Gastroesophageal sphincter (tissue), 4 donors: ENCODE measurements at regions not wholly inside any gene's neighbourhood (a gene's known extent, or its start where the extent isn't known, plus 50 kb on each side); places are given as distances from the start of the nearest gene placed in this dataset.

Experiments
- ATAC-seq: fragments of 150-250 bp; one replicate; pipeline ENCODE4 v1.9.1; 2016; ENCODE audit warnings: mild to moderate bottlenecking, moderate library complexity
- H3K27ac ChIP-seq, 4 donors: fragments of 200-600 bp; sonication (generic) in 3 of 4; 1 replicate in 3 of 4; 2 replicates in 1 of 4; pipeline ENCODE4 v1.5.1; 2016 to 2019
- H3K27me3 ChIP-seq: fragments of 200-600 bp; sonication (generic); one replicate; pipeline ENCODE4 v1.5.1; 2019
- H3K36me3 ChIP-seq, 2 donors: fragments of 200-600 bp; sonication (generic); one replicate each; pipeline ENCODE4 v1.5.1; 2019; ENCODE audit warnings: control low read depth in 1 of 2
- H3K4me1 ChIP-seq, 3 donors: fragments of 200-600 bp; sonication (generic); 1 replicate in 2 of 3; 2 replicates in 1 of 3; pipeline ENCODE4 v1.5.1; 2016 to 2019; ENCODE audit warnings: control low read depth in 2 of 3
- H3K4me3 ChIP-seq, 2 donors: fragments of 200-600 bp; sonication (generic); one replicate each; pipeline ENCODE4 v1.5.1; 2019; ENCODE audit warnings: mild to moderate bottlenecking in 1 of 2, moderate library complexity in 1 of 2
- H3K9me3 ChIP-seq, 3 donors: fragments of 200-600 bp; sonication (generic); one replicate each; pipeline ENCODE4 v1.5.1; 2017 to 2019; ENCODE audit warnings: control low read depth in 2 of 3
- EP300 ChIP-seq: sonication (generic); formaldehyde crosslinking; IDR thresholded peaks from one replicate; pipeline ENCODE4 v1.6.1; 2017; ENCODE audit warnings: antibody characterized with exemption, mild to moderate bottlenecking
- POLR2A ChIP-seq, 2 donors: fragments of 450-650 bp; IDR thresholded peaks; one replicate each; pipeline ENCODE4 v1.6.1; 2017; ENCODE audit warnings: antibody characterized with exemption in 2 of 2, mild to moderate bottlenecking in 2 of 2, moderate library complexity in 1 of 2
- POLR2AphosphoS5 ChIP-seq: sonication (generic); formaldehyde crosslinking; IDR thresholded peaks from one replicate; pipeline ENCODE4 v1.6.1; 2017; ENCODE audit warnings: antibody characterized with exemption
- WGBS, 2 donors: methylation state at CpG; one replicate each; pipeline ENCODE4 v1.1.5; 2018; ENCODE audit warnings: low coverage in 1 of 2; 5-methylcytosine and 5-hydroxymethylcytosine counted together
- TF ChIP-seq, protein P1 (sequence below), 4 experiments: fragments of 200-600 bp in 2 of 4; fragments of 450-650 bp in 2 of 4; sonication (generic) in 1 of 4; IDR thresholded peaks; one replicate each; pipeline ENCODE4 v1.5.1; 2017 to 2019; ENCODE audit warnings: antibody characterized with exemption in 4 of 4, mild to moderate bottlenecking in 2 of 4, moderate library complexity in 2 of 4

DNA sequence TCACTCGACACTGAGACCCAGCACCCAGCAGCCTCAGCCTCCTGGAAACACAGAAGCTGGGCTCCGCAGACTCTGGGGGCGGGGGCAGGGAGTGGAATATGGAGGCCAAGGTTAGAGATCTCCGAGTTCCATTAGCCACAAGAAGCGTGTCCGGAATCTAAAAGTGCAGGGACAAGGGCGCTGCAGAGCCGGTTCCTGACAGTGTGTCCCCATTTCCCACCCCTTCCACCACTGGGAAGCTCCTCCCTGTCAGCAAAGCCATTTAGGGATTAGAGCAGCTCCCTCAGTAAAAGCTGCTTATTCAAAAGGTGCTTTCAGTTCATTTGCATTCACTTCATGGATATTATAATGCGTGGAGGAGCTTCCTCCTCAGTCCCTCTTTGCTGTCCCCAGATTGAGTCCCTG, 74.1 kb upstream of the HSPA9 start:
- WGBS, 2 donors, result 71% methylated on average over 4 of the region's 9 CpGs; no CpG with 5 or more reads in 1 of the 2 donors

DNA sequence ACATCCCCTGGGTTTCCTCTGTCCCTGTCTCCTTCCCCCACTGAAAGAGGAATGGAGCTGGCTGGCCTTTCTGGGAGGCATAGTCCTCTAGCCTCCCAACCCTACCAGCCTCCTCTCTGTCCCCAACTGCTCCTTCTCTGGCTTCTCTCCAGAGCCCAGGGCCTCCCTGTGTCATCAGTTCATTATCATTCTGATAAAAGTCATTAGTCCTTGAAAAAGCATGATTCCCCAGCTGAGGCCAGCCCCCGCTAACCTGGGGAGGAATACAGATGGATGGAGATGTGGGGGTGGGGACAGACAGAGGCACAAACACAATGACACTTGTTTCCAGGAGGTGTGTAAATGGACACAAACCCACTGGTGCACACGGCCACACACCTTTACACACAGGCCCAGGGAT, 73.6 kb upstream of the HSPA9 start:
- ATAC-seq, result no peak
- TF ChIP-seq EP300, result no peak
- no peak for TF ChIP-seq POLR2A (IDR thresholded peaks at IDR 0.05)
- TF ChIP-seq, protein P1, sequence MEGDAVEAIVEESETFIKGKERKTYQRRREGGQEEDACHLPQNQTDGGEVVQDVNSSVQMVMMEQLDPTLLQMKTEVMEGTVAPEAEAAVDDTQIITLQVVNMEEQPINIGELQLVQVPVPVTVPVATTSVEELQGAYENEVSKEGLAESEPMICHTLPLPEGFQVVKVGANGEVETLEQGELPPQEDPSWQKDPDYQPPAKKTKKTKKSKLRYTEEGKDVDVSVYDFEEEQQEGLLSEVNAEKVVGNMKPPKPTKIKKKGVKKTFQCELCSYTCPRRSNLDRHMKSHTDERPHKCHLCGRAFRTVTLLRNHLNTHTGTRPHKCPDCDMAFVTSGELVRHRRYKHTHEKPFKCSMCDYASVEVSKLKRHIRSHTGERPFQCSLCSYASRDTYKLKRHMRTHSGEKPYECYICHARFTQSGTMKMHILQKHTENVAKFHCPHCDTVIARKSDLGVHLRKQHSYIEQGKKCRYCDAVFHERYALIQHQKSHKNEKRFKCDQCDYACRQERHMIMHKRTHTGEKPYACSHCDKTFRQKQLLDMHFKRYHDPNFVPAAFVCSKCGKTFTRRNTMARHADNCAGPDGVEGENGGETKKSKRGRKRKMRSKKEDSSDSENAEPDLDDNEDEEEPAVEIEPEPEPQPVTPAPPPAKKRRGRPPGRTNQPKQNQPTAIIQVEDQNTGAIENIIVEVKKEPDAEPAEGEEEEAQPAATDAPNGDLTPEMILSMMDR (IDR thresholded peaks at IDR 0.05), result no peak
- no peak for TF ChIP-seq POLR2AphosphoS5
- no peak overlapping the region for H3K4me3 ChIP-seq
- peaks cover 0 to 9% (median 0%) of the 10 kb centered on the region in 3 donors for H3K4me1 ChIP-seq
- no peaks in the 10 kb centered on the region for H3K27me3 ChIP-seq
- H3K36me3 ChIP-seq, result no peaks in the 10 kb centered on the region
- WGBS, 2 donors, result 100% methylated on average over 1 of the region's 2 CpGs; no CpG with 5 or more reads in 1 of the 2 donors
- H3K27ac ChIP-seq, result no peak overlapping the region
- H3K9me3 ChIP-seq, result no peaks in the 10 kb centered on the region

More for the DNA sequence above, 74.1 kb upstream of the HSPA9 start:
- Histone ChIP-seq H3K4me1 (peaks cover 0 to 9% (median 0%) of the 10 kb centered on the region in 3 donors), H3K27me3 (no peaks in the 10 kb centered on the region), H3K27ac (no peak overlapping the region), H3K36me3 (no peaks in the 10 kb centered on the region), H3K9me3 (no peaks in the 10 kb centered on the region), H3K4me3 (no peak overlapping the region)
- ATAC-seq, result no peak
- no peak for TF ChIP-seq EP300
- TF ChIP-seq POLR2AphosphoS5, result no peak
- TF ChIP-seq POLR2A (IDR thresholded peaks at IDR 0.05), result no peak
- TF ChIP-seq, protein P1 (IDR thresholded peaks at IDR 0.05), result no peak

DNA sequence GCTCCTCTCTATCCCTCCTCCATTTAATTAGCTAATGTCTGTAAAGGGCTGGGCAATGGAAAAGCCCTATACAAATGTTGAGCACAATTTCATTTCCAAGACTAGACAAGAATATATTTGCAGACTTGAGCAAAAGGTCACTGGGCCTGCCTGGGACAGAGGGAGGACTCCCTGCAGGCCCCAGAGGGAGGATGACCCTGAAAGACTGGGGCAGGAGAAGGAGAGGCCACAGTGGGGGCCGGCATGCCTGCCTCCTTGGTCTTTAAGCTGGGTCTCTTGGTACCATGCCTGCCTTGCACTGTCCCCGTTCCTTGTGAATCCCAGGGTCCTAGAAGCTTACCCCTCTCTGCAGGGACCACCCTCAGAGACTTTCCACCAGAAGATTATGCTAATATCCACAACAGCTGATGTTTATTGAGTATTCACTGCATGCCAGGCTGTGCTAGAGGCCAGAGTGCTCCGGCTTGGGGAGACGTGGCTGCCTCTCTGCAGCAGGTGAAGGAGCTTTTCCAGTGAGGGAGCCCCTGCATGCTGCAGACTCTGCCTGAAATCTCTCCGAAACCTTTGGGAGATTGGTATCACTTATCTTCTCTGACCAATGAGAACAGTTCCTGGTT, 72.7 kb upstream of the HSPA9 start:
- TF ChIP-seq EP300 (no peak), POLR2AphosphoS5 (no peak), POLR2A (IDR thresholded peaks at IDR 0.05) (no peak)
- TF ChIP-seq, protein P1 (IDR thresholded peaks at IDR 0.05), result no peak
- Histone ChIP-seq H3K9me3 (no peaks in the 10 kb centered on the region), H3K4me3 (no peak overlapping the region), H3K27ac (no peak overlapping the region), H3K4me1 (peaks cover 0 to 9% (median 0%) of the 10 kb centered on the region in 3 donors), H3K27me3 (no peaks in the 10 kb centered on the region), H3K36me3 (no peaks in the 10 kb centered on the region)
- WGBS, 2 donors, result 93% methylated on average over 2 of the region's 5 CpGs; no CpG with 5 or more reads in 1 of the 2 donors
- ATAC-seq, result no peak

DNA sequence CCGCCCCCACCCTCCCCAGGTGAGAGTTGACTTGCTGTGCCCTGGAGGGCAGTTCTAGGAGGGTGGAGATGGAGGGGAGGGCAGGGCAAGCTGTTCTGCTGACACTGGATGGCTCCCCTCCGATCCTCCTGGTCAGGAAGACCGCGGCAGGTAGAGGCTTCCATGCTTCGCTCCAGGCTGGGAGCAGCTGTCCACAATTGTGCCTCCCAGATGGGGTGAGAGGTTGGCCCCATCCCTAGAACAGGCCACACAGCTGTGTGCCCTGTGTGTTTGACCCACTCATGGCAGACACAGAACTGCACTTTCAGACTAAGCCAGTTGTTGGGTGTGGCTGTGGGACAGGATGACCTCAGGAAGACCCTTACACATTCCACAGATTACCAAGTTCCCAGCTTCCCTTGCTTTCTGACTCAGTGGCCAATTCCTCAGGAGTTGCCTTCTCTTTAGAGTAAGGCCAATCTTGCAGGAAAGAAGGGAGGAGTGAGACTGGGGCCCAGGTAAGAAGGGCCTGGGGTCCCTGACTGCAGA, 72.1 kb upstream of the HSPA9 start:
- no CpG with 5 or more reads among the region's 5 CpGs for WGBS, 2 donors
- no peaks in the 10 kb centered on the region for H3K36me3 ChIP-seq
- ATAC-seq, result peak; percentile 11
- H3K4me3 ChIP-seq, result no peak overlapping the region
- H3K27ac ChIP-seq, result no peak overlapping the region
- TF ChIP-seq, protein P1 (IDR thresholded peaks at IDR 0.05), result no peak
- TF ChIP-seq POLR2A (IDR thresholded peaks at IDR 0.05) (no peak), EP300 (no peak), POLR2AphosphoS5 (no peak)
- H3K4me1 ChIP-seq, result peaks cover 0 to 9% (median 0%) of the 10 kb centered on the region in 3 donors
- no peaks in the 10 kb centered on the region for H3K27me3 ChIP-seq
- no peaks in the 10 kb centered on the region for H3K9me3 ChIP-seq

DNA sequence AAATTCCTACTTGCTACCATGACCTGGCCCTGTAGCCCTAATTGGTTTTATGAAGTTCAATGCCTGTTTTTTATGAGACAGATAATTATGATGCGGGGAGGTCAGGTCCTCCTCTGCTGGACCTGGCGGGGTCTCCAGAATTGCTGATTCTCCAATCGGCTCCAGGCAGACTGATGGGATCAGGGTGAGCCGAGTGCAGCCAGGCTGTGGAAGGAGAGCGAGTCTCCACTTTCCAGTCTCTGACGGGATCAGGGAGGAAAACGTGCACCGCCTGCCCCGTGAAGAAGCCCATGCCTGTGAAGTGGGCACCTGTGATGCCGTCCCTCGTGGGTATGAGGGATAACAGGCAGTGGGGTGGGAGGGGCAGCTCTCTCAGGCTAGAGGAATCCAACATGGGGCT, 71.5 kb upstream of the HSPA9 start:
- WGBS, 2 donors, result 86 to 95% methylated on average over 6 to 7 of the region's 11 CpGs
- Histone ChIP-seq H3K27me3 (no peaks in the 10 kb centered on the region), H3K9me3 (no peaks in the 10 kb centered on the region), H3K4me3 (no peak overlapping the region), H3K4me1 (peaks cover 0 to 9% (median 0%) of the 10 kb centered on the region in 3 donors), H3K36me3 (no peaks in the 10 kb centered on the region), H3K27ac (no peak overlapping the region)
- ATAC-seq, result no peak
- TF ChIP-seq POLR2A (IDR thresholded peaks at IDR 0.05), result no peak
- TF ChIP-seq POLR2AphosphoS5, result no peak
- TF ChIP-seq, protein P1 (IDR thresholded peaks at IDR 0.05), result no peak
- no peak for TF ChIP-seq EP300
